ENCODE measurements at regions not wholly inside any gene's neighbourhood (a gene's known extent, or its start where the extent isn't known, plus 50 kb on each side); places are given as distances from the start of the nearest gene placed in this dataset.

DNA sequence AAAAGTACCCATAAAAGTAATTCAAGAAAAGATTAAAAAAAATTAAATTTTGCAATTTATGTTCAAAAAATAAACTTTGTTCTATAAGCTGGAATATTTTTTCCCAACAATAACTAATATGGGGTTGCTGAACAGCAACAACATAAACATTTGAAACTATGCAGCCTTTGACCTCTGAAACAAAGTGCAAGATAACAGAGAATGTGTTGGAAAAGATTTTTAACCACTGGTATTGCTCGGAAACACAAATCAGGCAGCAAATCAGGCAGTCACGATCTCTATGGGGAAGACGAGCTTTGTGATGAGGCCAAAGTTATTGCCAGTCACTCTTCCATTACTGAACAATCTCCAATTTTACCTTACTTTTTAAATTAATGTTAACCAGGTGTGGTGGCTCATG lies 332.1 kb downstream of the PABPC4L start:
- no peak for DNase-seq (ENCODE audit: low spot score)

DNA sequence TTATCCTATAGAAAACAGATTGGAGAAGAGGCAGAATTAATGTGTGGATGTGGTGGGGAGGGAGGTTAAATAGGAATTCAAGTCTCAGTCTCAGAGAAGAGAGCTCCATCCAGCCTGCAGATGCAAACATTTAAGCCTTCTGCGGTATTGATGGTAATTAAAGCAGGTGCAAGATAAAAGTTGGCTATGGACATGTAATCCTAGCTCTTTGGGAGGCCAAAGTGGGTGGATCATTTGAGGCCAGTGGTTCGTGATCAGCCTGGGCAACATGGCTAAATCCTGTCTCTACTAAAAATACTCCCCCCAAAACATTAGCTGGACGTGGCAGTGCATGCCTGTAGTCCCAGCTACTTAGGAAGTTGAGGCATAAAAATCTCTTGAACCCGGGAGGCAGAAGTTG lies 332.7 kb downstream of the PABPC4L start:
- DNase-seq (ENCODE audit: low spot score), result no peak

DNA sequence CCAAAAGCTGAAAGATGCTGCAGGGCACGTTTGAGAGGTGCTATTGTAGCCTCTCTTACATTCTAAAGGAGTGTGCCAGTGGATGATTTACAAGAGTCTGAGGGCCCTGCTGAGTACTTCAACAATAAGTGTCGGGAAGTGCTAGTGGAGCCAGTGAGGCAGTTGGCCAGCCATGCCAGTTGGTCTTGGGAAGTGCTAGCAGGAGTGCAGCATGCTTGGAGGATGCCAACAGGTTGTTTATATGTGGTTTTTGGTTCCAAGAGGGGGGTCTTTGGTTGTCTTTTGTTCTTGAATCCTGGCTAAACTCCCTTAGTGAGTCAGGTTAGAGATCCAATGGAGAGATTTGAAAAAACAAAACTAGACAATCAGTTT lies 335.3 kb downstream of the PABPC4L start:
- DNase-seq (ENCODE audit: low spot score), result no peak

DNA sequence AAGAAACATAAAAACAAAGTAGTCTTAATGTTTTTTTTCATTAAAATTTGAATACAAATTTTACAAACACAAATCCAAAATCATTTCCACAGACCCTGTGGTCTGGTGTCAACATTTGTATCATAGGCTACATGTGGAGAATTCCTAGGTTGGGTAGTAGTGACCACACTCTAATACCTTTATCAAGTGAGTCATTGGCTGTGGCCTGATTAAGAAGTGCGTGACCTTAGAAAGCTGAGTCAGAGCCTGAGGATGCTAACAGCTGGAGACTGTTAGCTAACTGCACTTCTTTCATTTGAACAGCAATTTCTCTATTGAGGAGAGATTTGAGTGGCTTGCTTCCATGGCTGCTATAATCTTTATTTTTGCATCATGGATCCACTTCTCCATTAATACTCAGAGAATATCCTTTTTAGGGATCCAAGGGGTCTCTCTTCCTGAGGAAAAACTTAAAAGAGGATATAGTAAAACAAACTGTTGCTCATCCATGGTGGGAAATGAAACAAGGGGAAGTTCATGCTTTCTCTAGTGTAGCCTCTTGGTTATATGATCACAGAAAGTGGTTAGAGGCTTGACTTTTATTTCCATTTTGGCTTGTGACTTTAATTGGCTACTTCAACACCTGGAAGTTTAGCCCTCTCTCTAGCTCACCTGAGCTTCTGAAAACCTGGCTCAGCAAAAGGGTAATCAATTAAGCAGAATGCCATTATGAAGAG lies 335.8 kb downstream of the PABPC4L start:
- DNase-seq (ENCODE audit: low spot score), result peak; percentile 40

DNA sequence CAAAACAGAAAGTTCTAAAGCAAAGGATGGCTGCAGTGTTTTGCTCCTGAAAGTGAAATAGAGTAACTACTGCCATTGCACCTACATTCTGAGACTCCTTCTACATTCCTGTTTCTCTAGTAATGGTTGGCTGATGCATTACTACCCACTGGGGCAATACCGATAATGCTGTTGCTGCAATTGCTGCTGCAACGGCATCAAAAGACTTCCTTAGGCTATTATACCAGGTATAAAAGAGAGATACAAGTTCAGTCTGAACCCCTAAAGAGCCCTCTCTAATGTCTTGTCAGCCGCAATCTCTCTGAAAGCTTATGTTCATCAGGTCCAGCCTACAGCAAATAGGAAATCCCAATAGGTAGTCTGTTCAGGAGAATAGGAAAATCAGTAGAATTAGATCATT lies 338.4 kb downstream of the PABPC4L start:
- DNase-seq (ENCODE audit: low spot score), result no peak

DNA sequence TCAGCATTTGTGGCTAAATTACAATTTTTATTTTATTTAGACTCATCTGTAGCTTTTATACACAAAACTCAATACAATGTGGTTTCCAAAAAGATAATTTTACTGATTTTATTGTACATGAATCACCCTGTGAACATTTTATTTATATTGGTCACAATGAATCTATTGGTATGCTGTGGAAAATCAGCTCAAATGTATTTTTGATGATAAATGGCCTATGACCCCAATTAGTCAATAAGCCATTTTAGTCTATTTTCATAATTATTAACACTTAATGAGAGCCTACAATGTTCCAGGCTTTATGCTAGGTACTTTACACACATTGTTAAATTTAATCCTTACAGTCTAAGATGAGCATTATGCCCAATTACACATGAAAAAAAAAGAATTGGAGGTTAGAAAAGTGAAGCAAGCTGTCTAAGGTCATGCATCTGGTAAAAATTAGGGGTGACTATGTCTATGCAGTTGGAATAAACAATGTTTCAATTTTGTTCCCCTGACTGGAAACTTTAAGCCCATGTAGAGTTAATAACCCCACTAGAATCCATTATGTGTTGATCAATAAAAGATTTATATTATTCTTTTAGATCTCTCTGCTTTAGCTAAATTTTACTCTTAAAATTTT lies 344.7 kb downstream of the PABPC4L start:
- no peak for DNase-seq (ENCODE audit: low spot score)

DNA sequence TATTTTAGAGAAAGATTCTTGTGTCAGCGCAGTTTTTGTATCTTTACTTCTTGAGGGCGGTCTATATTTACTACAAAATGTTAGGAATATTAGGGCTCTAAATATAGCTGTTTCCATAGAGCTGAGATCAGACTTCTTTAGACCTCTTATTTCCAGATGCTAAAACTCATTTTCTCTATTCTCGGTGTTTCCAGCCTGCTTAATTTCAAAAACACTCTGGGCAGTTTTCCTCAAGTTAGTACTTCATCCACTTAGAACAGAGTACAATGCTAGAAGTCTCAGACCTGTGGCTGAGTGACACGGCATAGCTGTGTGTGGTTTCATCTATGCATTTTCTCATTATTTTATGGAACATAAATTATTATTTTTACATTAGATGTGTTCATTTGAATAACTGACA lies 346.6 kb downstream of the PABPC4L start:
- DNase-seq (ENCODE audit: low spot score), result no peak

DNA sequence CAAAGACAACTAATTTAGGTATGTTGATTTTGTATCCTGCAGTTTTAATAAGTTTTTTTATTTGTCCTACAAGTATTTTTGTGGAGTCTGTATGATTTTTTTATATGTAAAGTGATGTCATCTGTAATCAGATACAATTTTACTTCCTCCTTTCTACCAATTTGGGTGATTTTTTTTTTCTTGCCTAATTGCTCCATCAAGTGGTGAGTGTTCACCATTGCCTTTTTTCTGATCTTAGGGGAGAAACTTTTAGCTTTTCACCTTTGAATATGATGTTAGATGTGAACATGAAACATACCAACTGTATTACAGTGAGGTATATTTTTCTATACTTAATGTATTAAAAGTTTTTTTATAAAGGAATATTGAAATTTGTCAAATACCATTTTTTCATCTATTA lies 362.3 kb downstream of the PABPC4L start:
- DNase-seq (ENCODE audit: low spot score), result no peak

DNA sequence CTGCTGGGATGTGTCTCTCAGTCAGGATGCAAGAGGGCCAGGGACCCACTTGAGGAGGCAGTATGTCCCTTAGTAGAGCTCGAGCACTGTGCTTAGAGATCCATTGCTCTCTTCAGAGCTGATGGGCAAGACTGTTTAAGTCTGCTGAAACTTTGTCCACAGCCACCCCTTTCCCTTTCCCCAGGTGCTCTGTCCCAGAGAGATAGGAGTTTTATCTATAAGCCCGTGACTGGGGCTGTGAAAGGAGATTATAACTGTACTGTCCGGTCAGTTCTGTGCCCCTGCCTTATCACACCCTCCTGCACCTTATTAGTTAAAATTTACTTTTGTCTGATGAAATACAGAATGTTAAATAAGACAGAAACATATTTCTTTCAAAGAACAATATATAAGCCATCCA lies 378.4 kb downstream of the PABPC4L start:
- DNase-seq (ENCODE audit: low spot score), result no peak

DNA sequence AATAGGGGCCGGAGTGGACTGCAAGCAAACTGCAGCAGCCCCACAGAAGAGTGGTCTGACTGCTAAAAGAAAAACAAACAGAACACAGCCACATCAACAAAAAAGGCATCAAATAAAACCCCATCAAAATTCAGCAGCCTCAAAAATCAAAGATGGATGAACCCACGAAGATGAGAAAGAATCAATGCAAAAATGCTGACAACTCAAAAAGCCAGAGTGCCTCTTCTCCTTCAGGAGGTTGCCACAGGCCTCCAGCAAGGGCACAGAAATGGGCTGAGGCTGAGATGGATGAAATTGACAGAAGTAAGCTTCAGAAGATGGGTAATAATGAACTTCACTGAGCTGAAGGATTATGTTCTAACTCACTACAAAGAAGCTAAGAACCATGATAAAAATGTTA lies 388.6 kb downstream of the PABPC4L start:
- no peak for DNase-seq (ENCODE audit: low spot score)

DNA sequence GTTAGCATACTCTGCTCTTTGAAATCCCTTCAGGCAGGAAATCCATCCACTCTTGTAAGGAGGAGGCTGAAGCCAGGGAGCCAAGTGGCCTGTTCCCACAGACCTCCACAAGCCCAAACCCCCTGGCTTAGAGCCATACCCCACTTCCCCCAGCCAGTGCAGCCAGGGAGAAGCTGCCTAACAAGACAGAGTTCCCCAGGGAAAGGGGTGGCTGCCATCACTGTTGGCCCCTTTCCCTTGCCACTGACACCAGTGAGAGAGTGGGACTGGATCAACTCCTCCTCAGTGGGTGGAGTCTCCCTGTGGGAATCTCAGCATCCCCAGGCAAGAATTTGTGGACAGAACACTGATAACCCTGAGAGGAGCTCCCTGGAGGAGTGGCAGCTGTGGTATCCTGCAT lies 389.4 kb downstream of the PABPC4L start:
- DNase-seq (ENCODE audit: low spot score), result no peak

DNA sequence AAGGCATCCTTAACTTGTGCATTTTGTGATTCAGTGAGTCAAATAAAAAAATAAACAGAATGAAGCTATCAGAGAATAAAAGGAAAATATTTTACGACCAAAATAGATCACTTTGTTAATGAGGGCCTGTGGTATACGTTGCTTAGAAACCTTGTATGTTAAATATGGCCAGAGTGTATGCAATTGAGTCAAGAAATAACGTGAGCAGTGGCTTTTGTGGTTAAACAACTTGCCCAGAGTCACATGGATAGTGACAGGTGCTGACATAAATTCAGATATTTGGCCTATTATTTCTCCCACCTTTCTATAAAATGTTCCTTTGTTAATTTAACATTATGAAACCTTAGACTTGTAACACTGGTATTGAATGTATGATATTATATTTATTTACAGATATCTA lies 393.4 kb downstream of the PABPC4L start:
- DNase-seq (ENCODE audit: low spot score), result no peak

DNA sequence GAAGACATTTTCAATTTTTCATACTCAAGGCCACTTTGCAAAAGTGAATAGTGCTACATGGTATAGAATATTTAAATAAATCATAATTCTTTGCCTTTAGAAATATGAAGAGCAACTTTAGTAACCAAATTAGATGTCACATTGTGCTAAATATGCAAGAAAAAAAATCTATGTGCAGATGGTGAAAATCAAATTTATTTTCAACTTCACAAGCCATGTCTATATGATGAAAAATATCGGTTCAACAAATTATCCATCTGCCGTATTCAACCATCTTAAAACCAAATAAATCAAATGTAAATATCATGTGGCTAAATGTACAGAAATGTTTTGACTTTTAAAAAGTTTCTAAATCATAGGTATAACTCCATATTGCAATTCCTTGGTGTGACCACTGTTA lies 398.2 kb downstream of the PABPC4L start:
- DNase-seq (ENCODE audit: low spot score), result no peak

DNA sequence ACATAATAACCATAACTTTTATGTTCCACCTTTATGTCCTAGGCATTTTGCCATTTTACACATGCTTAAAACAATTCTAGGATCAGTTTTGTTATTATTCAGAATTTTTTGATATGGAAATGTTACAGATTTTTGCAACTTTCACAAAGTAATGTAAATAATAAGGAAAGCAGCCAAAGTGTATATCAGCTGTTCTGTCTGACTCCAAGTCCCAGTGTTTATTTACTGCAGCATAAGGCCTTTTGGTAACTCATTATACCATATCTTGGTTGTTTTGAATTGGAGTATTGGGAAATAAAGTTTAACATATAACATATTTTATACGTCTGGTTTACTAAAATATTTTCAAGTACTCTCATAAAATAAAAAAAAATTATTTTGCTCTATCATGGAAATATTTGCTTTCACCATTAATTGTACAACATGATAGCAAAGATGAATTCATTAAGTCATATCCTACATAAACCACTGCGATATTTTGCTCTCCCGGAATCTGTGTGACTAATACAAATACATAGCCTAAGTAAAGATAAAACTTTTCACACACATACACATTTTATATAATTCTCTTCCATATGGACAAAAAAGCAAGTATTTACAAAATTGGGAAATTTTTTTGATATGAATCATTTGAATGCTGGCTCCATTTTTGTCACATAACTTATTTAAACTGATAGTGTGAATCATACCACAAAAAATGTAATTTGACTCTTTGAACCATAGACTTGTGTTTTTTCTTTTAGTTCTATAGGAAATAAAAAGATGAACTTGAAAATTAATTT lies 399.0 kb downstream of the PABPC4L start:
- DNase-seq (ENCODE audit: low spot score), result peak; percentile 4

DNA sequence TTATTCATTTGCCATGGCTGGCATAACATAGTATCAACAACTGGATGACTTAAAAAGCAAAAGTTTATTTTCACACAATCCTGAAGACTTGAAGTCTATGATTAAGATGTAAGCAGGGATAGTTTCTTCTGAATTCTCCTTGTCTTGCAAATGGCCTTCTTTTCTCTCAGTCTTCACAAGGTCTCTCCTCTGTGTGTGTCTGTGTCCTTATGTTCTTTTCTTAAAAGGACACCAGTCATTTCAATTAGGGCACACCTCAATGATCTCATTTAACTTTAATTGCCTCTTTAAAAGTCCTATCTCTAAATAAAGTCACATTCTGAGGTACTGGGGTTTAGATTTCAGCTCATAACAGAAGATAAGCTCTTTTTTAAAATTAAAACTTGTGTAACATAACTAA lies 399.7 kb downstream of the PABPC4L start:
- DNase-seq (ENCODE audit: low spot score), result no peak

DNA sequence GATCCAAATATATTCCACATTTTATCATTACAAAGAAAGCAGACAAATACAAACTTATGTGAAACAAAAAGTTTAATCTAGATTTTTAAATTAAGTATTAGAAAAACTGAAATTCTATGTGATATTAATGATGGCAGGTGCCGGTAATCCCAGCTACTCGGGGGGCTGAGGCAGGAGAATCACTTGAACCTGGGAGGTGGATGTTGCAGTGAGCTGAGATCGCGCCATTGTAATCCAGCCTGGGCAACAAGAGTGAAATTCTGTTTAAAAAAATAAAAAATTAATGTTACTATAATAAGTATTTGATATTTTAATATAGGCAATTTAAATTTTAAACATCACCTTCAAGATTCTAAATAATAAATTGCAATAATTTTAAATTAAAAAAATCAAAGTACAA lies 400.6 kb downstream of the PABPC4L start:
- no peak for DNase-seq (ENCODE audit: low spot score)

DNA sequence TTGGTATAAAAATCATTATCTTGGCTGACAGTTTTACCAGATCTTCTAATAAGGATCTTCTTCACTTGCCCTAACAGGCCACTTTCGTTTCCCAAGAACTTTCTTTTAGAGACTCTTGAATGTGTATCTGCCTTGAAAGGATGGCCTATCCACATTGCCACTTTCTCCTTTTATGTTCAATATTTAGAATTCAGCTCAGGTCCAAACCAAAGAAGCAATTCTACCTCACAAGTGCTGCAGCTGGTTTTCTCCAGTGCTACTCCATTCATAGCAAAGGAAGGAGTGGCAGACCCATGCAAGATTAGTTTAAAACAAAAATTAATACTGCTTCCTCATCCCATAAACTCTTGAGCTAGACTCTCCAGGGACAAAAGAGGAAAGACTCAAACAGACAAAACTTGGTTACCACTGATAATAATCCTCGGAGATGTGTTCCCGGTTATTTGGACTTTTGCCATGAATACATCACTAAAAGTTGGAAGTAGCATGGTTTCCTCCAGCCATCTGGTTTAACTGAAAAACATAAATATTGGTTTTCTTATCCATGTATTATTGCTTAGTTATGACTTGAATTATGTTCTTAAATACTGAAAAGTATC lies 401.8 kb downstream of the PABPC4L start:
- DNase-seq (ENCODE audit: low spot score), result no peak

DNA sequence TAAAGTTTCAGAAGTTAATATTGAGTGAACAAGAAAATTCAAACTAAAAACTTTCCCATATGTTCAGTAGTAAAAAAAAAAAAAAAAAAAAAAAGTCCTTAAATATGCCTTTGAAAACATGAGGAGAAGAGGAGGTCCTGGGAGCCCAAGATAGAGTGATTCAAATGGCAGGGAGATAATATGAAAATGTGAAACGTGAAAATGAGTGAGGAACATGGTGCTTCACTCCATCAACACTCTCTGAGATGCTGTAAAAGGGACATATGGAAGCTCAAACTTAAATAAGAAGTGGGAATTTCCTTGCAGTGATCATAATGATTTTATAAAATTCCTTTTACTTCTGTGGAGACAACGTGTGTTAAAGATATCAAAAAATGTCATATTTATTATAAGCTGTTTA lies 423.9 kb downstream of the PABPC4L start:
- no peak for DNase-seq (ENCODE audit: low spot score)

DNA sequence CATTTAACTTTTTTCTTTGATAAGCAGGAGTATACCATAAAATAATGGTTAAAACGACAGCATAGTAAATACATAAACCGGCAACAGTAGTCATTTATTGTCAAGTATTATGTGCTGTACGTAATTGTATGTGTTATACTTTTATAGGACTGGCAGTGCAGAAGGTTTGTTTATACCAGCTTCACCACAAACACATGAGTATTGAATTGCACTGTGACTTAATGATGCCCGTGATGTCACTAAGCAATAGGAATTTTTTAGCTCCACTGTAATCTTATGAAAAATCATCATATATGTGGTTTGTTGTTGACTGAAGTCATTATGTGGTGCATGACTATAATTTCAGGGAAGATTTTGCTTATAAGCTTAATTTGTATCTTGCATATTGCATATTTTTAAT lies 424.6 kb downstream of the PABPC4L start:
- no peak for DNase-seq (ENCODE audit: low spot score)

DNA sequence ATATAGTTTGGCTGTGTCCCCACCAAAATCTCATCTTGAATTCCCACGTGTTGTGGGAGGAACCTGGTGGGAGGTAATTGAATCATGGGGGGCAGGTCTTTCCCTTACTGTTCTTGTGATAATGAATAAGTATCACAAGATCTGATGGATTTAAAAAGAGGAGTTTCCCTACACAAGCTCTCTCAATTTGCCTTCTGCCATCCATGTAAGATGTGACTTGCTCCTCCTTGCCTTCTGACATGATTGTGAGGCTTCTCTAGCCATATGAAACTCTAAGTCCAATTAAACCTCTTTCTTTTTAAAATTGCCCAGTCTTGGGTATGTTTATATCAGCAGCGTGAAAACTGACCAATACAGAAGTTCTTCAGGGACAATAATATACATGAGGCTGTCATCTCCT lies 425.1 kb downstream of the PABPC4L start:
- no peak for DNase-seq (ENCODE audit: low spot score)

DNA sequence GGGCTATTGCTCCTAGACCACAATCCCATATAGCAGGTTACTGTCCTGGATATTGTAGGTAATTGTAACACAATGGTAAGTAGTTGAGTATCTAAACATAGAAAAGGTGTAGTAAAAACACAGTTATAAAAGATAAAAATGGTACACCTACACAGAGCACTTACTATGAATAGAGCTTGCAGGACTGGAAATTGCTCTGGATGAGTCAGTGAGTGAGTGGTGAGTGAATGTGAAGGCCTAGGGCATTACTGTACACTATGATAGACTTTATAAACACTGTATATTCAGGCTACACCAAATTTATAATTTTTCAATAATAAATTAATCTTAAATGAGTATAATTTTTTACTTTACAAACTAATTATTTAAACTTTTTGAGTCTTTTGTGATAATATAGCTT lies 425.7 kb downstream of the PABPC4L start:
- no peak for DNase-seq (ENCODE audit: low spot score)

DNA sequence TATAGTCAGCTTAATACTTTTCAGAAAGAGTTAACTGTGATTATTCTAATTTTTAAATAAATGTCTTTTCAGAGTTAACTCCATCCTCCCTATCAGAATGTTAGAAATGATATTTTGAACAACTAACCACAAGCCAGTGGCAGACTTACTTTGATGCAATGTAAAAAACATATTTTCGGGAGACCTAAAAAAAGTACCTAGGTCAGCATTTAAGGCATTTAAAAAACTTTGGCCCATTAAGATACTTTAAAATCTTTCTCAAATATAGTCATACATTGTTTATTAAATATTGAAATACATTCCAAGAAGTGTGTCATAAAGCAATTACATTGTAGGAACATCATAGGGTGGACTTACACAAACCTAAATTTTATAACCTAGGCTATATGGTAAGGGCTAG lies 426.1 kb downstream of the PABPC4L start:
- no peak for DNase-seq (ENCODE audit: low spot score)

DNA sequence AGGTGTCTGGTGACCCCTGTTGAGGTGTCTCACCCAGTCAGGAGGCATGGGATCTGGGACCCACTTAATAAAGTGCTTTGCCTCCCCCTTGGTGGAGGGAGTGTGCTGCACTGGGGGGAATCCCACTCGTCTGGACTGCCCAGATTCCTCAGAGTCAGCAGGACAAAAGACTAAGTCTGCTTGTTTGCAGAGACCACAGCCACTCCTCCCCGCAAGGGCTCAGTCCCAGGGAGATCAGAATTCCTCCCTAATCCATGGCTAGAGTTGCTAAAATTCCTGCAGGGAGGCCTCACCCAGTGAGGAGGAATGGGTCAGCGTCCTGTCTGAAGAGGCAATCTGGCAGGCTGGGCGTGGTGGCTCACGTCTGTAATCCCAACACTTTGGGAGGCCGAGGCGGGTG lies 442.2 kb downstream of the PABPC4L start:
- DNase-seq (ENCODE audit: low spot score), result no peak
